Gastrocnemius medialis (tissue), 4 donors: ENCODE measurements at regions not wholly inside any gene's neighbourhood (a gene's known extent, or its start where the extent isn't known, plus 50 kb on each side); places are given as distances from the start of the nearest gene placed in this dataset.

Source experiments
- CTCF ChIP-seq, 5 experiments: fragments of 450-650 bp in 3 of 5; fragments of 200-600 bp in 2 of 5; sonication (generic) in 2 of 5; IDR thresholded peaks in 4 of 5; conservative IDR thresholded peaks in 1 of 5; 1 replicate in 4 of 5; 2 replicates in 1 of 5; pipeline ENCODE4 v1.5.1; 2016 to 2019; ENCODE audit warnings: antibody characterized with exemption in 5 of 5, mild to moderate bottlenecking in 3 of 5, moderate library complexity in 3 of 5
- POLR2A ChIP-seq, 2 donors: fragments of 450-650 bp; IDR thresholded peaks; one replicate each; pipeline ENCODE4 v1.6.1; 2017; ENCODE audit warnings: antibody characterized with exemption in 2 of 2, mild to moderate bottlenecking in 2 of 2, moderate library complexity in 2 of 2

DNA sequence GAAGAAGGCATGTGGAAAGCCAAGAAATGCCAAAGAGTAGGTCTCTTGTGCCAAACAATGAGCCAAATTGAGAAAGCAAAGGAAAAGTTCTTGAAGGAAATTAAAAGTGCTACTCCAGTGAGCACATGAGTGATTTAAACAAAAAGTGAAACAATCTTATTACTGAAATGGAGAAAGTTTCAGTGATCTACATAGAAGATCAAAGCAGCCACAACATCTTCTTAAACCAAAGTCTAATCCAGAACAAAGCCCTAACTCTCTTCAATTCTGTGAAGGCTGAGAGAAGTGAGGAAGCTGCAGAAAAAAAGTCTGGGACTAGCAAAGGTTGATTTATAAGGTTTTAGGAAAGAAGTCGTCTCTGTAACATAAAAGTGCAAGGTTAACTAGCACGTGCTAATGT is 259.6 kb downstream of the FLRT2 start:
- TF ChIP-seq POLR2A (IDR thresholded peaks at IDR 0.05) (no peak), CTCF (IDR thresholded peaks at IDR 0.05 in 4 of 5, conservative IDR thresholded peaks at IDR 0.05 in 1 of 5) (no peak)
